Astrocyte (in vitro differentiated cells and primary cell): ENCODE measurements at regions not wholly inside any gene's neighbourhood (a gene's known extent, or its start where the extent isn't known, plus 50 kb on each side); places are given as distances from the start of the nearest gene placed in this dataset.

Experiments used
- CTCF ChIP-seq: IDR thresholded peaks from 2 replicates; pipeline ENCODE4 v1.5.1; 2011; ENCODE audit warnings: low read depth, mild to moderate bottlenecking, inconsistent platforms, low read length, moderate library complexity; ENCODE audit not compliant: insufficient read depth
- EZH2 ChIP-seq: IDR thresholded peaks from 2 replicates; pipeline ENCODE4 v1.6.1; 2012; ENCODE audit warnings: mild to moderate bottlenecking, low read length, inconsistent platforms; ENCODE audit not compliant: insufficient read depth

- TF ChIP-seq CTCF = no peak
- TF ChIP-seq EZH2 = no peak
Observed at GRCh38 chr6:134607411-134607810, 289.5 kb upstream of the SGK1 start.
